A549 (cell line): ENCODE measurements at regions not wholly inside any gene's neighbourhood (a gene's known extent, or its start where the extent isn't known, plus 50 kb on each side); places are given as distances from the start of the nearest gene placed in this dataset.

Source experiments
- CEBPB ChIP-seq, 2 experiments: fragments of >200 bp in 1 of 2; sonication (Bioruptor Twin) in 1 of 2; formaldehyde crosslinking in 1 of 2; IDR thresholded peaks; 2 replicates each; pipeline ENCODE4 v1.6.1; 2012 to 2016
- CHD2 ChIP-seq: fragments of 150-350 bp; IDR thresholded peaks from 2 replicates; pipeline ENCODE4 v1.6.1; 2014; ENCODE audit warnings: low read length; ENCODE audit not compliant: partially characterized antibody
- CTCF ChIP-seq: fragments of >200 bp; sonication (Bioruptor Twin); formaldehyde crosslinking; IDR thresholded peaks from 3 replicates; pipeline ENCODE4 v1.5.1; 2016
- MAFK ChIP-seq: fragments of 450-650 bp; IDR thresholded peaks from 2 replicates; pipeline ENCODE4 v1.6.1; 2014; ENCODE audit not compliant: partially characterized antibody
- MYC ChIP-seq: IDR thresholded peaks from 2 replicates; pipeline ENCODE4 v1.6.1; 2012; ENCODE audit warnings: mild to moderate bottlenecking, inconsistent platforms, low read length, improper control_type of control experiment, borderline replicate concordance
- POLR2A ChIP-seq: IDR thresholded peaks from 2 replicates; pipeline ENCODE4 v1.6.1; 2012; ENCODE audit warnings: mild to moderate bottlenecking, low read length
- RAD21 ChIP-seq, 2 experiments: fragments of >200 bp in 1 of 2; sonication (Bioruptor Twin) in 1 of 2; formaldehyde crosslinking in 1 of 2; IDR thresholded peaks in 1 of 2; conservative IDR thresholded peaks in 1 of 2; 2 replicates in 1 of 2; 3 replicates in 1 of 2; pipeline ENCODE4 v1.6.1; 2012 to 2018; ENCODE audit warnings: inconsistent platforms in 1 of 2
- RNF2 ChIP-seq: fragments of 200-600 bp; sonication (generic); IDR thresholded peaks from 2 replicates; pipeline ENCODE4 v1.6.1; 2016; ENCODE audit warnings: low read depth, mild to moderate bottlenecking, antibody characterized with exemption, moderate library complexity, borderline replicate concordance
- SMC3 ChIP-seq: fragments of >200 bp; sonication (Bioruptor Twin); formaldehyde crosslinking; IDR thresholded peaks from 3 replicates; pipeline ENCODE4 v1.6.1; 2018; ENCODE audit warnings: inconsistent platforms
- TF ChIP-seq, protein P1 (sequence below): fragments of >200 bp; sonication (Bioruptor Twin); formaldehyde crosslinking; IDR thresholded peaks from 3 replicates; pipeline ENCODE4 v1.6.1; 2016

DNA sequence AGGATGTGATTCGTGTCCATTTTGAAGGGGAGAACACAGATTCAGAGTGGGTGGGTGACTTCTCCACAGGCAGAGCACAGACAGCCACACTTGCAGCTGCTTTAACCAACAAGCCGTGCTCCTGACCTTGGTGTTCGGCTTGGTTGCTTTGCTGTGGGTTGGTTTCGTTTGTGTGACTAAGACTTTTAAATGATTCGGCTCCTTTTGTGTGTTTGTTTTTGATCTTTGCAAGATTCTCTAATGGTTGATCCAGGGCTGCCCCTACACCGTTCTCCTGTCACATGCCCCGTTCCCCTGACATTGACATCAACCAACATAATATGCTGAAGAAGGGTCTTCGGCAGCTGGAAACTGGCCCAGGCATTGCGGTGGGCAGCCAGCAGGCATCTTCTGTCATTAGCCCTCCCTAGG, 95.9 kb upstream of the MBOAT2 start:
- TF ChIP-seq CEBPB (IDR thresholded peaks at IDR 0.05) = no peak
- TF ChIP-seq CTCF = no peak
- TF ChIP-seq MYC = no peak
- TF ChIP-seq POLR2A = no peak
- TF ChIP-seq, protein P1, sequence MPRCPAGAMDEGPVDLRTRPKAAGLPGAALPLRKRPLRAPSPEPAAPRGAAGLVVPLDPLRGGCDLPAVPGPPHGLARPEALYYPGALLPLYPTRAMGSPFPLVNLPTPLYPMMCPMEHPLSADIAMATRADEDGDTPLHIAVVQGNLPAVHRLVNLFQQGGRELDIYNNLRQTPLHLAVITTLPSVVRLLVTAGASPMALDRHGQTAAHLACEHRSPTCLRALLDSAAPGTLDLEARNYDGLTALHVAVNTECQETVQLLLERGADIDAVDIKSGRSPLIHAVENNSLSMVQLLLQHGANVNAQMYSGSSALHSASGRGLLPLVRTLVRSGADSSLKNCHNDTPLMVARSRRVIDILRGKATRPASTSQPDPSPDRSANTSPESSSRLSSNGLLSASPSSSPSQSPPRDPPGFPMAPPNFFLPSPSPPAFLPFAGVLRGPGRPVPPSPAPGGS = no peak
- no peak for TF ChIP-seq RAD21 (conservative IDR thresholded peaks at IDR 0.05 in 1 of 2, IDR thresholded peaks at IDR 0.05 in 1 of 2)
- no peak for TF ChIP-seq RNF2
- TF ChIP-seq CHD2 = no peak
- TF ChIP-seq MAFK = no peak
- TF ChIP-seq SMC3 = no peak
